CD14-positive monocyte (primary cell): ENCODE measurements at regions not wholly inside any gene's neighbourhood (a gene's known extent, or its start where the extent isn't known, plus 50 kb on each side); places are given as distances from the start of the nearest gene placed in this dataset.

Experiments used
- DNase-seq, 3 donors: peaks; one replicate each; pipeline ENCODE4 v3.0.0-alpha.2; 2011 to 2022
- H2AFZ ChIP-seq: 2 replicates; pipeline ENCODE4 v1.6.0; 2012; ENCODE audit warnings: mild to moderate bottlenecking, low read depth, low read length, inconsistent platforms; ENCODE audit not compliant: insufficient read depth, poor library complexity, severe bottlenecking
- H3K27ac ChIP-seq, 2 donors: 1 replicate in 1 of 2; 2 replicates in 1 of 2; pipeline ENCODE4 v1.5.1; 2012 to 2013; ENCODE audit warnings: low read length in 2 of 2, control low read depth in 1 of 2, inconsistent platforms in 1 of 2, low read depth in 1 of 2, mild to moderate bottlenecking in 1 of 2
- H3K27me3 ChIP-seq, 2 donors: one replicate each; pipeline versions ENCODE4 v1.6.0 to v1.6.1; 2011 to 2013; ENCODE audit warnings: low read length in 2 of 2; ENCODE audit not compliant: control insufficient read depth in 2 of 2, insufficient read depth in 2 of 2
- H3K36me3 ChIP-seq, 2 donors: replicated peaks in 1 of 2; 1 replicate in 1 of 2; 2 replicates in 1 of 2; pipeline versions ENCODE4 v1.5.1 to v1.6.1; 2012 to 2013; ENCODE audit warnings: low read length in 2 of 2, control low read depth in 1 of 2, inconsistent platforms in 1 of 2, mild to moderate bottlenecking in 1 of 2; ENCODE audit not compliant: insufficient read depth in 2 of 2, control insufficient read depth in 1 of 2
- H3K4me1 ChIP-seq, 2 donors: 1 replicate in 1 of 2; 2 replicates in 1 of 2; pipeline versions ENCODE4 v1.5.1 to v1.6.1; 2012 to 2013; ENCODE audit warnings: low read length in 2 of 2, control low read depth in 1 of 2, inconsistent platforms in 1 of 2, mild to moderate bottlenecking in 1 of 2, moderate library complexity in 1 of 2; ENCODE audit not compliant: insufficient read depth in 2 of 2, control insufficient read depth in 1 of 2
- H3K4me2 ChIP-seq: replicated peaks from 2 replicates; pipeline ENCODE3; 2012; ENCODE audit warnings: low read length, moderate library complexity, mild to moderate bottlenecking; ENCODE audit not compliant: poor library complexity, severe bottlenecking; ENCODE audit errors: extremely low read depth
- H3K4me3 ChIP-seq, 3 experiments: fragments of 200-600 bp in 1 of 3; sonication (generic) in 1 of 3; replicated peaks in 1 of 3; 1 replicate in 2 of 3; 2 replicates in 1 of 3; pipeline ENCODE4 v1.5.1; 2011 to 2013; ENCODE audit warnings: low read length in 3 of 3, mild to moderate bottlenecking in 3 of 3, control low read depth in 2 of 3, low read depth in 2 of 3, inconsistent platforms in 1 of 3, moderate library complexity in 1 of 3
- H3K79me2 ChIP-seq: 2 replicates; pipeline ENCODE4 v1.6.0; 2012; ENCODE audit warnings: mild to moderate bottlenecking, control low read depth, inconsistent platforms, low read length, moderate library complexity; ENCODE audit not compliant: insufficient read depth
- H3K9ac ChIP-seq: 2 replicates; pipeline ENCODE4 v1.6.0; 2017; ENCODE audit warnings: low read length, mild to moderate bottlenecking; ENCODE audit not compliant: insufficient read depth, poor library complexity, severe bottlenecking
- H3K9me3 ChIP-seq, 2 donors: replicated peaks in 1 of 2; 1 replicate in 1 of 2; 2 replicates in 1 of 2; pipeline versions ENCODE4 v1.5.1 to v1.6.1; 2012 to 2013; ENCODE audit warnings: low read length in 2 of 2, control low read depth in 1 of 2; ENCODE audit not compliant: control insufficient read depth in 1 of 2, insufficient read depth in 1 of 2
- H4K20me1 ChIP-seq: 2 replicates; pipeline ENCODE4 v1.6.0; 2012; ENCODE audit warnings: mild to moderate bottlenecking, low read length, control low read depth, moderate library complexity; ENCODE audit not compliant: insufficient read depth
- H3K27ac Mint-ChIP-seq, 7 donors: one replicate each; pipeline ENCODE4 v1.8.0; 2020; ENCODE audit warnings: mild to moderate bottlenecking in 7 of 7, mixed read lengths in 7 of 7, moderate library complexity in 6 of 7, inconsistent platforms in 2 of 7
- H3K27me3 Mint-ChIP-seq, 3 donors: one replicate each; pipeline ENCODE4 v1.8.0; 2021 to 2022; ENCODE audit warnings: low read depth in 3 of 3, mild to moderate bottlenecking in 3 of 3, mixed read lengths in 3 of 3, moderate library complexity in 3 of 3, inconsistent platforms in 1 of 3
- H3K36me3 Mint-ChIP-seq, 2 donors: one replicate each; pipeline ENCODE4 v1.8.0; 2020; ENCODE audit warnings: mixed read lengths in 2 of 2, inconsistent platforms in 1 of 2, mild to moderate bottlenecking in 1 of 2
- H3K4me1 Mint-ChIP-seq: one replicate; pipeline ENCODE4 v1.8.0; 2020; ENCODE audit warnings: mild to moderate bottlenecking, mixed read lengths
- H3K4me3 Mint-ChIP-seq, 2 donors: one replicate each; pipeline ENCODE4 v1.8.0; 2020; ENCODE audit warnings: mild to moderate bottlenecking in 2 of 2, mixed read lengths in 2 of 2, moderate library complexity in 1 of 2
- H3K9me3 Mint-ChIP-seq, 7 donors: one replicate each; pipeline ENCODE4 v1.8.0; 2020 to 2022; ENCODE audit warnings: mixed read lengths in 7 of 7, mild to moderate bottlenecking in 6 of 7, moderate library complexity in 6 of 7, inconsistent platforms in 2 of 7
- WGBS: methylation state at CpG from one replicate; pipeline ENCODE4 v1.1.5; 2013; ENCODE audit warnings: missing lambda C conversion rate; ENCODE audit not compliant: insufficient coverage; 5-methylcytosine and 5-hydroxymethylcytosine counted together
- intact Hi-C, 2 donors: fragments of 100-400 bp; cut with micrococcal nuclease; formaldehyde crosslinking; loops; one replicate each; pipeline versions ENCODE4 v1.15.0 to v1.15.1; 2023
- TF ChIP-seq, protein P1 (sequence below): fragments of 200-600 bp; IDR thresholded peaks from one replicate; pipeline ENCODE4 v1.8.0; 2022; ENCODE audit warnings: antibody characterized with exemption, mild to moderate bottlenecking

DNA sequence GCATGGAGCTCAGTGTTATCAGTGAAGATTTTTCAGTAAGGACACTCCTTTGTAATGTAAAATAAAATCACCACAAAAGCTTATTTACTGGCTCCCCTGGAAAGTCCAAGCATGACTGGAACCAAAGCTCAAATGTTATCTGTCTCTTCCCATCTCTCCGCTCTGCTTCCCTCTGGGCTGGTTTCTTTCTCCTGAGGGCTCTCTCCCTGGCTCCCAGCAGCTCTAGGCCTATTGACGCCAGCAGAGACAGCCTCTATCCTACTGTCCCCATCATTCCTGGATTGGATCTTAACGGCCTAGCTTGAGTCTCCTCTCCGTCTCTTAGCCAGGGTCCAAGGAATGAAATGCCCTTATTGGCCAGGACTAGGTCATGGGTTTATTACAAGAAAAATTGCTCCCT lies 86.1 kb downstream of the TMEM167A start:
- Mint-ChIP-seq H3K27ac (no peak overlapping the region), H3K4me3 (no peak overlapping the region), H3K4me1 (peaks cover 1% of the 10 kb centered on the region), H3K36me3 (no peaks in the 10 kb centered on the region), H3K9me3 (peaks cover 0 to 6% (median 0%) of the 10 kb centered on the region in 7 donors), H3K27me3 (peaks cover 0 to 4% (median 0%) of the 10 kb centered on the region in 3 donors)
- no peak overlapping the region for H3K4me3 ChIP-seq
- TF ChIP-seq, protein P1, sequence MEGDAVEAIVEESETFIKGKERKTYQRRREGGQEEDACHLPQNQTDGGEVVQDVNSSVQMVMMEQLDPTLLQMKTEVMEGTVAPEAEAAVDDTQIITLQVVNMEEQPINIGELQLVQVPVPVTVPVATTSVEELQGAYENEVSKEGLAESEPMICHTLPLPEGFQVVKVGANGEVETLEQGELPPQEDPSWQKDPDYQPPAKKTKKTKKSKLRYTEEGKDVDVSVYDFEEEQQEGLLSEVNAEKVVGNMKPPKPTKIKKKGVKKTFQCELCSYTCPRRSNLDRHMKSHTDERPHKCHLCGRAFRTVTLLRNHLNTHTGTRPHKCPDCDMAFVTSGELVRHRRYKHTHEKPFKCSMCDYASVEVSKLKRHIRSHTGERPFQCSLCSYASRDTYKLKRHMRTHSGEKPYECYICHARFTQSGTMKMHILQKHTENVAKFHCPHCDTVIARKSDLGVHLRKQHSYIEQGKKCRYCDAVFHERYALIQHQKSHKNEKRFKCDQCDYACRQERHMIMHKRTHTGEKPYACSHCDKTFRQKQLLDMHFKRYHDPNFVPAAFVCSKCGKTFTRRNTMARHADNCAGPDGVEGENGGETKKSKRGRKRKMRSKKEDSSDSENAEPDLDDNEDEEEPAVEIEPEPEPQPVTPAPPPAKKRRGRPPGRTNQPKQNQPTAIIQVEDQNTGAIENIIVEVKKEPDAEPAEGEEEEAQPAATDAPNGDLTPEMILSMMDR = no peak
- no peak for DNase-seq
- H3K27me3 ChIP-seq = no peaks in the 10 kb centered on the region
- H3K36me3 ChIP-seq = no peaks in the 10 kb centered on the region
- H3K9me3 ChIP-seq = no peaks in the 10 kb centered on the region
- no peaks in the 10 kb centered on the region for H3K4me1 ChIP-seq
- no peak overlapping the region for H3K4me2 ChIP-seq
- H3K9ac ChIP-seq = no peak overlapping the region
- no peak overlapping the region for H3K27ac ChIP-seq
- WGBS = 70% methylated on average over 2 of the region's 4 CpGs
- peak overlapping the region; percentile 36 for H2AFZ ChIP-seq
- H4K20me1 ChIP-seq = no peaks in the 10 kb centered on the region
- intact Hi-C loops = no loop called here
- no peaks in the 10 kb centered on the region for H3K79me2 ChIP-seq

DNA sequence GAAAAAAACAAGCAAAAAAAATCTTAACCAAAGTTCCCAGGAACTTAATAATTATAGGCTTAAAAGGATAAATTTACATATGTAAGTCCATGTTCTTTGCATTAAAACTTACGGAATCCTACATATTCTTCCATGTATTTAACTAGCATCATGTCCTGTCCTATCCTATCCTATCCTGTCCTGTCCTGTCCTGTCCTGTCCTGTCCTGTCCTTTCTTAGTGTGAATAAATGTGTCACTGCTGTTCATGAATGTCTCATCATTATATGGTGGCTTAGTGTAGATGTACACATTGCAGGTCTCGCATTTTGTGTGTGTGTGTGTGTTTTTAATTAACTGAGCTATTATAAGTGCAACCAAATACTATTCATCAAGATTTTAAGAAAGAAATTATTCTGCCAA lies 90.0 kb downstream of the TMEM167A start:
- Mint-ChIP-seq H3K4me3 (no peak overlapping the region), H3K27me3 (peaks cover 0 to 4% (median 0%) of the 10 kb centered on the region in 3 donors), H3K27ac (no peak overlapping the region), H3K4me1 (peaks cover 5% of the 10 kb centered on the region), H3K9me3 (peaks cover 0 to 6% (median 2%) of the 10 kb centered on the region in 7 donors), H3K36me3 (no peaks in the 10 kb centered on the region)
- no peak for DNase-seq
- H3K9me3 ChIP-seq = no peaks in the 10 kb centered on the region
- no peaks in the 10 kb centered on the region for H4K20me1 ChIP-seq
- H3K4me1 ChIP-seq = no peaks in the 10 kb centered on the region
- no peaks in the 10 kb centered on the region for H3K36me3 ChIP-seq
- H3K27me3 ChIP-seq = no peaks in the 10 kb centered on the region
- H2AFZ ChIP-seq = no peak overlapping the region
- H3K9ac ChIP-seq = no peak overlapping the region
- H3K4me3 ChIP-seq = no peak overlapping the region
- no peaks in the 10 kb centered on the region for H3K79me2 ChIP-seq
- no peak overlapping the region for H3K4me2 ChIP-seq
- H3K27ac ChIP-seq = no peak overlapping the region
- intact Hi-C loops = no loop called here
- WGBS = no CpG with 5 or more reads among the region's 2 CpGs
- TF ChIP-seq, protein P1 = no peak
